ENCODE measurements at regions not wholly inside any gene's neighbourhood (a gene's known extent, or its start where the extent isn't known, plus 50 kb on each side); places are given as distances from the start of the nearest gene placed in this dataset.
"Not testable (repeated sequence)": the region's sequence is repeated elsewhere in the genome, so short reads cannot be mapped to it uniquely, and the experiment has no call there.

DNA sequence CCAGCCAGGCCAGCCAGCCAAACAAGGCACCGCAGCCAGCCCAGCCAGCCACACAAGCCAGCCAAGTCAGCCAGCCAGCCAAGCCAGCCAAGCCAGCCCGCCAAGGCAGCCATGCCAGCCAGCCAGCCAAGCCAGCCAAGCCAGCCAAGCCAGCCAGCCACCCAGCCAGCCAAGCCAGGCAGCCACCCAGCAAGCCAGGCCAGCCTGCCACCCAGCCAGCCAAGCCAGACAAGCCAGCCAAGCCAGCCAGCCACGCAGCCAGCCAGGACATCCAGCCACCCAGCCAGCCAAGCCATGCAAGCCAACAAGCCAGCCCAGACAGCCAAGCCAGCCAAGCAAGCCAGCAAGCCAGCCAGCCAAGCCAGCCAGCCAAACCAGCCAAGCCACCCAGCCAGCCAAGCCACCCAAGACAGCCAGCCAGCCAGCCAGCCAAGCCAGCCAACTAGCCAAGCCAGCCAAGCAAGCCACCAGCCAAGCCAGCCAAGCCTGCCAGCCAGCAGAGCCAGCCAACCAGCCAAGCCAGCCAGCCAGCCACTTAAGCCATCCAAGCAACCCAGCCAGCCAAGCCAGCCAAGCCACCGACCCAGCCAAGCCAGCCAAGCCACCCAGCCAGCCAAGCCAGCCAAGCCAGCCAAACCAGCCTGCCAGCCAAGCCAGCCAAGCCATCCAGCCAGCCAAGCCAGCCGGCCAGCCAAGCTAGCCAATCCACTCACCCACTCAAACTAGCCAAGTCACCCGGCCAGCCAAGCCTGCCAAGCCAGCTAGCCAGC is 341.3 kb upstream of the PLGLB2 start:
- not testable (repeated sequence) for DNase-seq (ENCODE audit: low read depth); H3K4me3 ChIP-seq (ENCODE audit: low read depth, low read length)

DNA sequence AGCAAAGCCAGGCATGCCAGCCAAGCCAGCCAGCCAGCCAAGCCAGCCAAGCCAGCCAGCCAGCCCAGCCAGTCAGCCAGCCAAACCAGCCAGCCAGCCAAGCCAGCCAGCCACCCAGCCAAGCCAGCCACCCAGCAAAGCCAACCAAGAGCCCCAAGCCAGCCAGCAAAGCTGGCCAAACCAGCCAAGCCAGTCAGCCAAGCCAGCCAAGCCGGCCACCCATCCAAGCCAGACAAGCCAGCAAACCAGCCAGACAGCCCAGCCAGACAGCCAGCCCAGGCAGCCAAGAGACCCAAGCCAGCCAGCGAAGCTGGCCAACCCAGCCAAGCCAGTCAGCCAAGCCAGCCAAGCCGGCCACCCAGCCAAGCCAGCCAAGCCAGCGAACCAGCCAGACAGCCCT is 338.3 kb upstream of the PLGLB2 start:
- not testable (repeated sequence) for DNase-seq (ENCODE audit: low read depth); H3K4me3 ChIP-seq (ENCODE audit: low read depth, low read length)

DNA sequence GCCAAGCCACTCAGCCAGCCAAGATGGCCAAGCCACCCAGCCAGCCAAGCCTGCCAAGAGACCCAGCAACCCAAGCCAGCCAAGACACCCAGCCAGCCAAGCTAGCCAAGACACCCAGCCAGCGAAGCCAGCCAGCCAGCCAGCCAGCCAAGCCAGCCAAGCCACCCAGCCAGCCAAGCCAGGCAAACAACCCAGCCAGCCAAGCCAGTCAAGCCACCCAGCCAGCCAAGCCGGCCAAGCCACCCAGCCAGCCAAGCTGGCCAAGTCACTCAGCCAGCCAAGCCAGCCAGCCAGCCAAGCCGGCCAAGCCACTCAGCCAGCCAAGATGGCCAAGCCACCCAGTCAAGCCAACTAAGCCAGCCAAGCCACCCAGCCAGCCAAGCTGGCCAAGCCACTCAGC is 337.5 kb upstream of the PLGLB2 start:
- H3K4me3 ChIP-seq (ENCODE audit: low read depth, low read length); DNase-seq (ENCODE audit: low read depth): not testable (repeated sequence)

DNA sequence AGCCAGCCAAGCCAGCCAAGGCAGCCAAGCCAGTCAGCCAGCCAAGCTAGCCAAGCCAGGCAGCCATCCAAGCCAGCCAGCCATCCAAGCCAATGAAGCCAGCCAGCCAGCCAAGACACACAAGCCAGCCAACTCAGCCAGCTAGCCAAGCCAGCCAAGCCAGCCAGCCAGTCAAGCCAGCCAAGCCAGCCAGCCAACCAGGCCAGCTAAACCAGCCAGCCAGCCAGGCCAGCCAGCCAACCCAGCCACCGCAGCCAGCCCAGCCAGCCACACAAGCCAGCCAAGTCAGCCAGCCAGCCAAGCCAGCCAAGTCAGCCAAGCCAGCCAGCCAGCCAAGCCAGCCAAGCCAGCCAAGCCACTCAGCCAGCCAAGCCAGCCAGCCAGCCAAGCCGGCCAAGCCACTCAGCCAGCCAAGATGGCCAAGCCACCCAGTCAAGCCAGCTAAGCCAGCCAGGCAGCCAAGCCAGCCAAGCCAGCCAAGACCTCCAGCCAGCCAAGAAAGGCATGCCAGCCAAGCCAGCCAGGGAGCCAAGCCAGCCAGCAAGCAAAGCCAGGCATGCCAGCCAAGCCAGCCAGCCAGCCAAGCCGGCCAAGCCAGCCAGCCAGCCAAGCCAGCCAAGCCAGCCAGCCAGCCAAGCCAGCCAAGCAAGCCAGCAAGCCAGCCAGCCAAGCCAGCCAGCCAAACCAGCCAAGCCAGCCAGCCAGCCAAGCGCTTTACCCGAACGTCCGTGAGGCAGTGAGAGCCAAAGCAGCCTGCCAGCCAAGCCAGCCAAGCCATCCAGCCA is 335.7 kb upstream of the PLGLB2 start:
- not testable (repeated sequence) for DNase-seq (ENCODE audit: low read depth)

DNA sequence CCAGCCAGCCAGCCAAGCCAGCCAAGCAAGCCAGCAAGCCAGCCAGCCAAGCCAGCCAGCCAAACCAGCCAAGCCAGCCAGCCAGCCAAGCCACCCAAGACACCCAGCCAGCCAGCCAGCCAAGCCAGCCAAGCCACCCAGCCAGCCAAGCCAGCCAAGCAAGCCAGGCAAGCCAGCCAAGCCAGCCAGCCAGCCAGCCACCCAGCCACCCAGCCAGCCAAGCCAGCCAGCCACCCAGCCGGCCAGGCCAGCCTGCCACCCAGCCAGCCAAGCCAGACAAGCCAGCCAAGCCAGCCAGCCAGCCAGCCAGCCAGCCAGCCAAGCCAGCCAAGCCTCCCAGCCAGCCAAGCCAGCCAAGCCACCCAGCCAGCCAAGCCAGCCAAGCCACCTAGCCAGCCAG is 333.6 kb upstream of the PLGLB2 start:
- not testable (repeated sequence) for DNase-seq (ENCODE audit: low read depth); H3K4me3 ChIP-seq (ENCODE audit: low read depth, low read length)

More for the DNA sequence above, 335.7 kb upstream of the PLGLB2 start:
- not testable (repeated sequence) for H3K4me3 ChIP-seq (ENCODE audit: low read depth, low read length)

DNA sequence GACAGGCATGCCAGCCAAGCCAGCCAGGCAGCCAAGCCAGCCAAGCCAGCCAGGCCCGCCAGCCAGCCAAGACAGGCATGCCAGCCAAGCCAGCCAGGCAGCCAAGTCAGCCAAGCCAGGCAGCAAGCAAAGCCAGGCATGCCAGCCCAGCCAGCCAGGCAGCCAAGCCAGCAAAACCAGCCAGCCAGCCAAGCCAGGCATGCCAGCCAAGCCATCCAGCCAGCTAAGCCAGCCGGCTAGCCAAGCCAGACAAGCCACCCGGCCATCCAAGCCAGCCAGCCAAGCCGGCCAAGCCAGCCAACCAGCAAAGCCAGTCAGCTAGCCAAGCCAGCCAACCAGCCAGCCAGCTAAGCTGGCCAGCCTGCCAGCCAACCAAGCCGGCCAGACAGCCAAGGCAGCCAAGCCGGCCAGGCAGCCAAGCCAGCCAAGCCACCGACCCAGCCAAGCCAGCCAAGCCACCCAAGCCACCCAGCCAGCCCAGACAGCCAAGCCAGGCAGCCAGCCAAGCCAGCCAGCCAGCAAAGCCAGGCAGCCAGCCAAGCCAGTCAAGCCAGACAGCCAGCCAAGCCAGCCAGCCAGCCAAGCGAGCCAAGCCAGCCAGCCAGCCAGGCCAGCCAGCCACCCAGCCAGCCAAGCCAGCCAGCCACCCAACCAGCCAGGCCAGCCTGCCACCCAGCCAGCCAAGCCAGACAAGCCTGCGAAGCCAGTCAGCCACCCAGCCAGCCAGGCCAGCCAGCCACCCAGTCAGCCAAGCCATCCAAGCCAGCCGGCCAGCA is 332.9 kb upstream of the PLGLB2 start:
- not testable (repeated sequence) for H3K4me3 ChIP-seq (ENCODE audit: low read depth, low read length); DNase-seq (ENCODE audit: low read depth)

DNA sequence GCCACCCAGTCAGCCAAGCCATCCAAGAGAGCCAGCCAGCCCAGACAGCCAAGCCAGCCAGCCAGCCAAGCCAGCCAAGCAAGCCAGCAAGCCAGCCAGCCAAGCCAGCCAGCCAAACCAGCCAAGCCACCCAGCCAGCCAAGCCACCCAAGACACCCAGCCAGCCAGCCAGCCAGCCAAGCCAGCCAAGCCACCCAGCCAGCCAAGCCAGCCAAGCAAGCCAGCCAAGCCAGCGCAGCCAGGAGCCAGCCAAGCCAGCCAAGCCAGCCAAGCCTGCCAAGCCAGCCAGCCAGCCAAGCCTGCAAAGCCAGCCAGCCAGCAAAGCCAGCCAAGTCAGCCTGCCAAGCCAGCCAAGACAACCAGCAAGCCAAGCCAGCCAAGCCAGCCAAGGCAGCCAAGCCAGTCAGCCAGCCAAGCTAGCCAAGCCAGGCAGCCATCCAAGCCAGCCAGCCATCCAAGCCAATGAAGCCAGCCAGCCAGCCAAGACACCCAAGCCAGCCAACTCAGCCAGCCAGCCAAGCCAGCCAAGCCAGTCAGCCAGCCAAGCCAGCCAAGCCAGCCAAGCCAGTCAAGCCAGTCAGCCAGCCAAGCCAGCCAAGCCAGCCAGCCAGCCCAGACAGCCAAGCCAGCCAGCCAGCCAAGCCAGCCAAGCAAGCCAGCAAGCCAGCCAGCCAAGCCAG is 332.2 kb upstream of the PLGLB2 start:
- not testable (repeated sequence) for DNase-seq (ENCODE audit: low read depth); H3K4me3 ChIP-seq (ENCODE audit: low read depth, low read length)

DNA sequence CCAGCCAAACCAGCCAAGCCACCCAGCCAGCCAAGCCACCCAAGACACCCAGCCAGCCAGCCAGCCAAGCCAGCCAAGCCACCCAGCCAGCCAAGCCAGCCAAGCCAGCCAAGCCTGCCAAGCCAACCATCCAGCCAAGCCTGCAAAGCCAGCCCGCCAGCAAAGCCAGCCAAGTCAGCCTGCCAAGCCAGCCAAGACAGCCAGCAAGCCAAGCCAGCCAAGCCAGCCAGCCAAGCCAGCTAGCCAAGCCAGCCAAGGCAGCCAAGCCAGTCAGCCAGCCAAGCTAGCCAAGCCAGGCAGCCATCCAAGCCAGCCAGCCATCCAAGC is 331.7 kb upstream of the PLGLB2 start:
- not testable (repeated sequence) for DNase-seq (ENCODE audit: low read depth)

DNA sequence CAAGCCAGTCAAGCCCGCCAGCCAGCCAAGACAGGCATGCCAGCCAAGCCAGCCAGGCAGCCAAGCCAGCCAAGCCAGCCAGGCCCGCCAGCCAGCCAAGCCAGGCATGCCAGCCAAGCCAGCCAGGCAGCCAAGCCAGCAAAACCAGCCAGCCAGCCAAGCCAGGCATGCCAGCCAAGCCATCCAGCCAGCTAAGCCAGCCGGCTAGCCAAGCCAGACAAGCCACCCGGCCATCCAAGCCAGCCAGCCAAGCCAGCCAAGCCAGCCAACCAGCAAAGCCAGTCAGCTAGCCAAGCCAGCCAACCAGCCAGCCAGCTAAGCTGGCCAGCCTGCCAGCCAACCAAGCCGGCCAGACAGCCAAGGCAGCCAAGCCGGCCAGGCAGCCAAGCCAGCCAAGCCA is 330.7 kb upstream of the PLGLB2 start:
- not testable (repeated sequence) for H3K4me3 ChIP-seq (ENCODE audit: low read depth, low read length); DNase-seq (ENCODE audit: low read depth)

More for the DNA sequence above, 331.7 kb upstream of the PLGLB2 start:
- H3K4me3 ChIP-seq (ENCODE audit: low read depth, low read length): not testable (repeated sequence)

DNA sequence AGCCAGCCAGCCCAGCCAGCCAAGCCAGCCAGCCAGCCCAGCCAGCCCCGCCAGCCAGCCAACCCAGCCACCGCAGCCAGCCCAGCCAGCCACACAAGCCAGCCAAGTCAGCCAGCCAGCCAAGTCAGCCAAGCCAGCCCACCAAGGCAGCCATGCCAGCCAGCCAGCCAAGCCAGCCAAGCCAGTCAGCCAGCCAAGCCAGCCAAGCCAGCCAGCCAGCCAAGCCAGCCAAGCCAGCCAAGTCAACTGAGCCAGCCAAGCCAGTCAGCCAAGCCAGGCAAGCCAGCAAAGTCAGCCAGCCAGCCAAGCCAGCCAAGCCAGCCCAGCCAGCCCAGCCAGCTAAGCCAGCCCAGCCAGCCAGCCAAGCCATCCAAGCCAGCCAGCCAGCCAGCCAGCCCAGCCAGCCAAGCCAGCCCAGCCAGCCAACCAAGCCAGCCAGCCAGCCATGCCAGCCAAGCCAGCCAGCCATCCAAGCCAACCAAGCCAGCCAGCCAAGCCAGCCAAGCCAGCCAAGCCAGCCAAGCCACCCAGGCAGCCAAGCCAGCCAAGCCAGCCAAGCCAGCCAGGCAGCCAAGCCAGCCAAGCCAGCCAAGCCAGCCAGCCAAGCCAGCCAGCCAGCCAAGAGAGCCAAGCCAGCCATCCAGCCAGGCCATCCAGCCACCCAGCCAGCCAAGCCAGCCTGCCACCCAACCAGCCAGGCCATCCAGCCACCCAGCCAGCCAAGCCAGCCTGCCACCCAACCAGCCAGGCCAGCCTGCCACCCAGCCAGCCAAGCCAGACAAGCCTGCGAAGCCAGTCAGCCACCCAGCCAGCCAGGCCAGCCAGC is 329.9 kb upstream of the PLGLB2 start:
- not testable (repeated sequence) for H3K4me3 ChIP-seq (ENCODE audit: low read depth, low read length); DNase-seq (ENCODE audit: low read depth)

DNA sequence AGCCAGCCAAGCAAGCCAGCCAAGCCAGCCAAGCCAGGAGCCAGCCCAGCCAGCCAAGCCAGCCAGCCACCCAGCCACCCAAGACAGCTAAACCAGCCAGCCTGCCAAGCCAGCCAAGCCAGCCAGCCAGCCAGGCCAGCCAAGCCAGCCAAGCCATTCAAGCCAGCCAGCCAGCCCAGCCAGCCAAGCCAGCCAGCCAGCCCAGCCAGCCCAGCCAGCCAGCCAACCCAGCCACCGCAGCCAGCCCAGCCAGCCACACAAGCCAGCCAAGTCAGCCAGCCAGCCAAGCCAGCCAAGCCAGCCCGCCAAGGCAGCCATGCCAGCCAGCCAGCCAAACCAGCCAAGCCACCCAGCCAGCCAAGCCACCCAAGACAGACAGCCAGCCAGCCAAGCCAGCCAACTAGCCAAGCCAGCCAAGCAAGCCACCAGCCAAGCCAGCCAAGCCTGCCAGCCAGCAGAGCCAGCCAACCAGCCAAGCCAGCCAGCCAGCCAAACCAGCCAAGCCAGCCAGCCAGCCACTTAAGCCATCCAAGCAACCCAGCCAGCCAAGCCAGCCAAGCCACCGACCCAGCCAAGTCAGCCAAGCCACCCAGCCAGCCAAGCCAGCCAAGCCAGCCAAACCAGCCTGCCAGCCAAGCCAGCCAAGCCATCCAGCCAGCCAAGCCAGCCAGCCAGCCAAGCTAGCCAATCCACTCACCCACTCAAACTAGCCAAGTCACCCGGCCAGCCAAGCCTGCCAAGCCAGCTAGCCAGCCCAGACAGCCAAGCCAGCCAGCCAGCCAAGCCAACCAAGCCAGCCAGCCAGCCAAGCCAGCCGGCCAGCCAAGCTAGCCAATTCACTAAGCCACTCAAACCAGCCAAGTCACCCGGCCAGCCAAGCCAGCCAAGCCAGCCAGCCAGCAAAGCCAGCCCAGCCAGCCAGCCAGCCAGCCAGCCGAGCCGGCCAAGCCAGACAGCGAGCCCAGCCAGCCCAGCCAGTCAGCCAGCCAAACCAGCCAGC is 328.8 kb upstream of the PLGLB2 start:
- H3K4me3 ChIP-seq (ENCODE audit: low read depth, low read length); DNase-seq (ENCODE audit: low read depth): not testable (repeated sequence)

DNA sequence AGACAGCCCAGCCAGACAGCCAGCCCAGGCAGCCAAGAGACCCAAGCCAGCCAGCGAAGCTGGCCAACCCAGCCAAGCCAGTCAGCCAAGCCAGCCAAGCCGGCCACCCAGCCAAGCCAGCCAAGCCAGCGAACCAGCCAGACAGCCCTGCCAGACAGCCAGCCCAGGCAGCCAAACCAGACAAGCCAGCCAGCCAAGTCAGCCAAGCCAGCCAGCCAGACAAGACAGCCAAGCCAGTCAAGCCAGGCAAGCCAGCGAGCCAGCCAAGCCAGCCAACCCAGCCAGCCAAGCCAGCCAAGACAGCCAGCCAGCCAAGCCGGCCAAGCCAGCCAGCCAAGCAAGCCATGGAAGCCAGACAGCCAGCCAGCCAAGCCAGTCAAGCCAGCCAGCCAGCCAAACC is 327.9 kb upstream of the PLGLB2 start:
- not testable (repeated sequence) for DNase-seq (ENCODE audit: low read depth)

DNA sequence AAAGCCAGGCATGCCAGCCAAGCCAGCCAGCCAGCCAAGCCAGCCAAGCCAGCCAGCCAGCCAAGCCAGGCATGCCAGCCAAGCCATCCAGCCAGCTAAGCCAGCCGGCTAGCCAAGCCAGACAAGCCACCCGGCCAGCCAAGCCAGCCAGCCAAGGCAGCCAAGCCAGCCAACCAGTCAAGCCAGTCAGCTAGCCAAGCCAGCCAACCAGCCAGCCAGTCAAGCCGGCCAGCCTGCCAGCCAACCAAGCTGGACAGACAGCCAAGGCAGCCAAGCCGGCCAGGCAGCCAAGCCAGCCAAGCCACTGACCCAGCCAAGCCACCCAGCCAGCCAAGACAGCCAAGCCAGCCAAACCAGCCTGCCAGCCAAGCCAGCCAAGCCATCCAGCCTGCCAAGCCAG is 326.9 kb upstream of the PLGLB2 start:
- DNase-seq (ENCODE audit: low read depth); H3K4me3 ChIP-seq (ENCODE audit: low read depth, low read length): not testable (repeated sequence)

More for the DNA sequence above, 327.9 kb upstream of the PLGLB2 start:
- H3K4me3 ChIP-seq (ENCODE audit: low read depth, low read length): not testable (repeated sequence)

DNA sequence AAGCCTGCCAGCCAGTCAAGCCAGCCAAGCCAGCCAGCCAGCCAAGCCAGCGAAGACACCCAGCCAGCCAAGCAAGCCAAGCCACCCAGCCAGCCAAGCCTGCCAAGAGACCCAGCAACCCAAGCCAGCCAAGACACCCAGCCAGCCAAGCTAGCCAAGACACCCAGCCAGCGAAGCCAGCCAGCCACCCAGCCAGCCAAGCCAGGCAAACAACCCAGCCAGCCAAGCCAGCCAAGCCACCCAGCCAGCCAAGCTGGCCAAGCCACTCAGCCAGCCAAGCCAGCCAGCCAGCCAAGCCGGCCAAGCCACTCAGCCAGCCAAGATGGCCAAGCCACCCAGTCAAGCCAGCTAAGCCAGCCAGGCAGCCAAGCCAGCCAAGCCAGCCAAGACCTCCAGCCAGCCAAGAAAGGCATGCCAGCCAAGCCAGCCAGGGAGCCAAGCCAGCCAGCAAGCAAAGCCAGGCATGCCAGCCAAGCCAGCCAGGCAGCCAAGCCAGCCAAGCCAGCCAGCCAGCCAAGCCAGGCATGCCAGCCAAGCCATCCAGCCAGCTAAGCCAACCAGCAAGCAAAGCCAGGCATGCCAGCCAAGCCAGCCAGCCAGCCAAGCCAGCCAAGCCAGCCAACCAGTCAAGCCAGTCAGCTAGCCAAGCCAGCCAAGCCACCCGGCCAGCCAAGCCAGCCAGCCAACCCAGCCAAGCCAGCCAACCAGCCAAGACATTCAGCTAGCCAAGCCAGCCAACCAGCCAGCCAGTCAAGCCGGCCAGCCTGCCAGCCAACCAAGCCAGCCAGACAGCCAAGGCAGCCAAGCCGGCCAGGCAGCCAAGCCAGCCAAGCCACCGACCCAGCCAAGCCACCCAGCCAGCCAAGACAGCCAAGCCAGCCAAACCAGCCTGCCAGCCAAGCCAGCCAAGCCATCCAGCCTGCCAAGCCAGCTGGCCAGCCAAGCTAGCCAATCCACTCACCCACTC is 323.8 kb upstream of the PLGLB2 start:
- DNase-seq (ENCODE audit: low read depth); H3K4me3 ChIP-seq (ENCODE audit: low read depth, low read length): not testable (repeated sequence)

DNA sequence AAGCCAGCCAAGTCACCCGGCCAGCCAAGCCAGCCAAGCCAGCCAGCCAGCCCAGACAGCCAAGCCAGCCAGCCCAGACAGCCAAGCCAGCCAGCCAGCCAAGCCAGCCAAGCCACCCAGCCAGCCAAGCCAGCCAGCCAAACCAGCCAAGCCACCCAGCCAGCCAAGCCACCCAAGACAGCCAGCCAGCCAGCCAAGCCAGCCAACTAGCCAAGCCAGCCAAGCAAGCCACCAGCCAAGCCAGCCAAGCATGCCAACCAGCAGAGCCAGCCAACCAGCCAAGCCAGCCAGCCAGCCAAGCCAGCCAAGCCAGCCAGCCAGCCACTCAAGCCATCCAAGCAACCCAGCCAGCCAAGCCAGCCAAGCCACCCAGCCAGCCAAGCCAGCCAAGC is 323.1 kb upstream of the PLGLB2 start:
- DNase-seq (ENCODE audit: low read depth); H3K4me3 ChIP-seq (ENCODE audit: low read depth, low read length): not testable (repeated sequence)

DNA sequence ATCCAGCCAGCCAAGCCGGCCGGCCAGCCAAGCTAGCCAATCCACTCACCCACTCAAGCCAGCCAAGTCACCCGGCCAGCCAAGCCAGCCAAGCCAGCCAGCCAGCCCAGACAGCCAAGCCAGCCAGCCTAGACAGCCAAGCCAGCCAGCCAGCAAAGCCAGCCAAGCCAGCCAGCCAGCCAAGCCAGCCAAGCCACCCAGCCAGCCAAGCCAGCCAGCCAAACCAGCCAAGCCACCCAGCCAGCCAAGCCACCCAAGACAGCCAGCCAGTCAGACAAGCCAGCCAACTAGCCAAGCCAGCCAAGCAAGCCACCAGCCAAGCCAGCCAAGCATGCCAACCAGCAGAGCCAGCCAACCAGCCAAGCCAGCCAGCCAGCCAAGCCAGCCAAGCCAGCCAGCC is 322.7 kb upstream of the PLGLB2 start:
- DNase-seq (ENCODE audit: low read depth); H3K4me3 ChIP-seq (ENCODE audit: low read depth, low read length): not testable (repeated sequence)
